ENCODE measurements at regions not wholly inside any gene's neighbourhood (a gene's known extent, or its start where the extent isn't known, plus 50 kb on each side); places are given as distances from the start of the nearest gene placed in this dataset.

DNA sequence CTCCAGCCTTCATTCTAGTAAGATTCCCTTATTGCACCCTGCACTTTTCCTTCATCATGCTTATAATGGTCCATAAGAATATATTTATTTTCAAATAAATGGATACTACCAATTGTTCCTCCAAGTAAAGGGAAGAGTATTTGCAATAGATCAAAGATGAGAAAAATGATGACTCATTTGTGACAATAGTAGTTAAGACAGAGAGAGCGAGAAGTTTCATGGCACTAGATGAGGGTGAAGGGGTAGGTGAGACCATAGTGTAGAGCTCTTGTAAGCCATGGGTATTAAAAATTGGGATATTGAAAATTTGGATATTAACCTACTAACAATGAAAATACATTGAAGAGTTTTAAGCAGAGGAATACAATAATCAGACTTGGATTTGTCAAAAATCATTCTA, 404.6 kb downstream of the EFNA5 start:
- TF ChIP-seq, protein P1, sequence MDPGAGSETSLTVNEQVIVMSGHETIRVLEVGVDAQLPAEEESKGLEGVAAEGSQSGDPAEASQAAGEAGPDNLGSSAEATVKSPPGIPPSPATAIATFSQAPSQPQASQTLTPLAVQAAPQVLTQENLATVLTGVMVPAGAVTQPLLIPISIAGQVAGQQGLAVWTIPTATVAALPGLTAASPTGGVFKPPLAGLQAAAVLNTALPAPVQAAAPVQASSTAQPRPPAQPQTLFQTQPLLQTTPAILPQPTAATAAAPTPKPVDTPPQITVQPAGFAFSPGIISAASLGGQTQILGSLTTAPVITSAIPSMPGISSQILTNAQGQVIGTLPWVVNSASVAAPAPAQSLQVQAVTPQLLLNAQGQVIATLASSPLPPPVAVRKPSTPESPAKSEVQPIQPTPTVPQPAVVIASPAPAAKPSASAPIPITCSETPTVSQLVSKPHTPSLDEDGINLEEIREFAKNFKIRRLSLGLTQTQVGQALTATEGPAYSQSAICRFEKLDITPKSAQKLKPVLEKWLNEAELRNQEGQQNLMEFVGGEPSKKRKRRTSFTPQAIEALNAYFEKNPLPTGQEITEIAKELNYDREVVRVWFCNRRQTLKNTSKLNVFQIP (CRISPR knock-in tag; IDR thresholded peaks at IDR 0.05; ENCODE audit: borderline replicate concordance, low read depth), result no peak
- TF ChIP-seq PATZ1 (CRISPR knock-in tag; IDR thresholded peaks at IDR 0.05; ENCODE audit: borderline replicate concordance), result no peak
- TF ChIP-seq ZFP30 (CRISPR knock-in tag; IDR thresholded peaks at IDR 0.05), result no peak
- no peak for TF ChIP-seq CSRNP3 (CRISPR knock-in tag; IDR thresholded peaks at IDR 0.05)
- TF ChIP-seq ZNF565 (CRISPR knock-in tag; conservative IDR thresholded peaks at IDR 0.05; ENCODE audit: low read depth), result no peak
- TF ChIP-seq CSDC2 (CRISPR knock-in tag; IDR thresholded peaks at IDR 0.05), result no peak
- TF ChIP-seq ISL1 (CRISPR knock-in tag; IDR thresholded peaks at IDR 0.05), result no peak
